CD4-positive, alpha-beta T cell treated with Interleukin-4 for 1 hour (primary cell): ENCODE measurements at regions not wholly inside any gene's neighbourhood (a gene's known extent, or its start where the extent isn't known, plus 50 kb on each side); places are given as distances from the start of the nearest gene placed in this dataset.

Experiments
- DNase-seq, 2 donors: peaks; one replicate each; pipeline ENCODE4 v3.0.0-alpha.2; 2020 to 2022

GRCh38 chr5:109945097-109945678 lies 255.5 kb downstream of the MAN2A1 start:
- no peak for DNase-seq

DNA sequence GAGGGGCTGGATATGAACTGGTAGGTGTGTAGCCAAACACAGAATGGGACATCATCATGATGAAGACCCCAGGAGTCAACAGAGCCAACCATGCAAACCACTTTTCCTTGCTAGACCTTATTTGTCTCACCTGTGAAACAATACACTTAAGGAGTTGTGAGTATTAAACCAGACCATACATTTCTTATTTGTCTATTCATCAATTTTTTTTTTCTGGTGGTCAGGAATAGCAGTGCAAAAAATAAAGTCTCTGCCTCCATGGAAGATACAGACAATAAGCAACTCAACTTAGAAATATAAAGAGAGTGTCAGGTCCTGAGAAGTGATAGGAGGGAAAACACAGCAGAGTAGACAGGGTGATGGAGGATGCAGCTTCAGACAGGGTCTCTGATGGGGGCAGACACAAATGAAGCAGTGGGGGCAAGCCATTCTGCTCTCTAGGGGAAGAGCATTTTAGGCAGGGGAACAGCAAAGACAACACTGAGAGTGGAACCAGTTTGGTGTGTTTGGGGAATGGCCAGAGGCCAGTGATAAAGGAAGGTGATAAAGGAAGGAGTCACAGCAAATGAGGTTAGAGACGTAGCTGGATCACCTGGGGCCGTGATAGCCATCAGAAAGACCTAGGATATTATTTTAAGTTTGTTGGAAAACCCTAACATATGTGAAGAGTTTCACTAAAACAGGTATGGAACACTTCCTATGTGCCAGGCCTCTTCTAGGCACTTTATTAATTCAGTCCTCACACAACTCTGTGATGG lies 256.2 kb downstream of the MAN2A1 start:
- DNase-seq: no peak

DNA sequence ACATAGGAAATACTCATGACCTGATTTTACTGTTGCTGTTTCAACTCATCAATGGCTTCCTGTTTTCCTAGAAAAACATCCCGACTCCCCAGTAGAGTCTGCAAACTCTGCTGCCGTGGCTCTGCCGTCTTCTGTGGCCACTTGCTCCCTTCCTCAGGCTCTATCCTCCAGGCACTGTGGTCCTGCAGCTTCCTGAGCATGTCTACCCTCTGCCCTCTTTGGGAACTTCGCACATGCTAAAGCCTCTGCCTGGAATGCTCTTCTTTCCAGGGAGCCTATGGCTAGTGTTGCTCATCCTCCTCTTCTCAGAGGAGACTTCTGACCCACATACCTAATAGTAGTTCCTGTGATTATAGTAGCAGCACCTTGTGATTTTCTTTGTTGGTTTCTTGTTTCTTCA lies 256.9 kb downstream of the MAN2A1 start:
- DNase-seq: no peak

DNA sequence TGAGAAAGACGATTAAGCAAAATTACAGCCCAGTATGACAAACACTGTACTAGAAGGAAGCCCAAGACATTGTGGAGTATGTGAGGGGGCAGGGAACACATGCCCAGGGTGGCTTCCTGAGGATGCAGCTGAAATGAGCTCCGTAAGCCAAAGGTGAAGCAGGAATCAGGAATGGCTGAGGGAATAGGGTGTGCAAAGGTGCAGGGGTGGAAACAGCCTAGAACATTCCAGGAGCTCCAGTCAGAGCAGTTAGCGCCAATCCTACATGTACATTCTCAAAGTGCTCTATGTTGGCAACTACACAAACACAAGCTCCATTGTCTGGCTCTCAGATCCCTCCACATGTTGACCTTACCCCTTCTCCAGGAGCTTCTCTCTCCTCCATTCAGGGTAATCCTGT lies 257.9 kb downstream of the MAN2A1 start:
- DNase-seq: no peak

GRCh38 chr5:109950634-109951033 lies 260.9 kb downstream of the MAN2A1 start:
- DNase-seq: no peak

DNA sequence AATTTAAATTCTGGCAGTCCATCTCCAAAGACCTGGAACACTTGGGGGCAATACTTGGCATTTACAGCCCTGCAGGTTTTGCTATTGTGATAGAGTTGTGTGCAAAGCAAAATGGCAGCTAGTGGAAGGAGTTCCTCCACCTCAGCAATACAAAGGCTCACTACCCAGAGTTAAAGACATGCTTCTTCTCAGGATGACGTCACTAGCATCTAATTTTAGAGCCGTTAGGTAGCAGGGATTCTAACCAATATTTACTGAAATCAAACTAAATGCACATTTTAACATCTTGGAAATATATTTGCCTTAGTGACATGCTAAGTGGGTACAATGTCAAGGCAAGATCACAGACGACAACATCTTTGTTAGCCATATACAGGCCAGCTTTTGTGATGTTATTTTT lies 261.6 kb downstream of the MAN2A1 start:
- DNase-seq: no peak

DNA sequence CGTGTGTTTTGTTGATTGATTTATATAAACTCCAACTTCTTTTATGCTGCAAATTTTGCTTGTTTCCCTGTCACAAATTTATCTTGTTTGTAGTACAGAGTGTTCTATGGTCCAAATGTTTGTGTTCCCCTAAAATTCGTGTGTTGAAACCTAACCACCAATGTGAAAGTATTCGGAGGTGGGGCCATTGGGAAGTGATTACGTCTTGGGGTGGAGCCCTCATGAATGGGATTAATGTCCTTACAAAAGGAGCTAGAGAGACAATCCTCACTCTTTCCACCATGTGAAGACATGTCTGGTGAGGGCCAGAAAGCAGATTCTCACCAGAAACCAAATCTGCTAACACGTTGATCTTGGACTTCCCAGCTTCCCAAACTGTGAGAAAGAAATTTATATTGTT lies 262.0 kb downstream of the MAN2A1 start:
- no peak for DNase-seq

GRCh38 chr5:109953761-109954160 lies 264.0 kb downstream of the MAN2A1 start:
- DNase-seq: no peak

DNA sequence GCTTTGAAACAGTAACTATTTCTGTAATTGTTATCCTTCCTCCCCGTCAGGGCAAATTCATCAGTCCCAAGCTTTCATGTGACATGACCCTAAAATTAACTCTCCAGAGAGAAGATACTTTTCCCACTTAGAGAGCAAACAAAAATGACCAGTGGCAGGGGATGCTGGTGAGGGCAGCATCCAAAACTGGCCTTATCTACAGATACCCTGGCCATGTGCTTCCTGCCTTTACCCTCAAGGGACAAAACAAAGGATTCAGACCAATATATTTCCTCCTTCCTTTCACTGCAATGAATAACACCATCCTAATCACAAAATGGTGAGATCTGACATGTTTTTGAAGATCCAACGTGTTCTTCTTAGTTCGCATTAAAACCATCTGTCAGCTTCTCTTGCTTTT lies 267.2 kb downstream of the MAN2A1 start:
- no peak for DNase-seq

GRCh38 chr5:109958082-109958481 lies 268.4 kb downstream of the MAN2A1 start:
- no peak for DNase-seq

DNA sequence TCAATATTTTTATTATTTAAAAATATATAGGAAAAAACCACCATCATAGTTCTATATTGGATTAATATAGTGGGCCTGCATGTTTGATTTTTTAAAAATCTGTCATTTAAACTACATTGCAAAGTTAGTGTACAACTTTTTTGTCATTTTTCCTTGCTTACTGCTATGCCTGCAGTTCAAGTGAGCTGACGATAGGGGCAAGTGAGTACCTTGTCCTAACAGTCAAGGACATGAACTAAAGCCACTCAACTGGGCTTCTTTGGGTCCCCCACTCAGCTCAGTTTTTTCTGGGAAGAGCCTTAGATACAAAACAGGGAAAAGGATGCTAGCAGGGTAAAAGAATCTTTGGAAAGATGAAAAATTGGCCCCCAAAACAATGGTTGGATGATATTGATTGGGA lies 269.9 kb downstream of the MAN2A1 start:
- no peak for DNase-seq

- no peak for DNase-seq
Observed at GRCh38 chr5:109961751-109962150, 272.0 kb downstream of the MAN2A1 start.

GRCh38 chr5:109962882-109963603 lies 273.3 kb downstream of the MAN2A1 start:
- no peak for DNase-seq

- DNase-seq: no peak
Observed at GRCh38 chr5:109964136-109964535, 274.4 kb downstream of the MAN2A1 start.

GRCh38 chr5:109965634-109966033 lies 275.9 kb downstream of the MAN2A1 start:
- no peak for DNase-seq

DNA sequence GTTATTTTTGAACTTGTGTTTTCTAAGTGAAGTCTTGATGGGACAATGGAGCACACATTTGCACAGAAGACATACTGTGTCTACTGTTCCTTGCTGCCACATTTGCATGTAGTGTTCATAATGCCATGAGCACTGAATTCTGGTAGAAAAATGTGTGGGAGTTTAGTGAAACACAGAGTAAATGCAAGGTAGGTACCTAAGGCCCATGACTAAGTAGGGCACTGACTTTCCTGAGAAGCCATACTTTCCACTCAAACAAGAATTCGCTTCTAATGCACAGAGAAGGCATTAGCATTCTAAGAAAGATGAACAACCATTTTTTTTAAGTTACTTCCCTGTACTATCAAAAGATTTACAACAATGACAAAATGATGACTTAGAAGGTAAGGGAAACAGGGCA lies 282.2 kb downstream of the MAN2A1 start:
- no peak for DNase-seq

- DNase-seq: no peak
Observed at GRCh38 chr5:109981979-109982378, 292.3 kb downstream of the MAN2A1 start.

- DNase-seq: no peak
Observed at GRCh38 chr5:109982966-109983534, 293.3 kb downstream of the MAN2A1 start.

DNA sequence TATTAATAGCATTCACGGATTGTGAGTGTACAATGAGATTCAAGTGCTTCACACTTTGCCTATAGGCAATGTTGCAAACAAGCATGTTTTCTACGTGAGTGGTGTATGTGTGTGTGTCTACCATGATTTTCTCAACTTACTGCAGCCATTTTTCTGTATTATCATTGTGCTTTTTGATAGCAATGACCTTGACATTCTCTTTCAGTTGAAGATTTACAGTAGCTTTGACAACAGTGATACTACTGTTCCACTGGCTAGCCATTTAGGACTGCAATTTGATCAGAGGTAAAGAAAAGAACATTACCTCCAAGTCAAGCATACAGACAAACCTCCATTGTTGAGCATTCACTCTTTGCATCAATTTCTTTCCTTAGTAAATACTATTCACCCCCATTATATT lies 297.0 kb downstream of the MAN2A1 start:
- DNase-seq: no peak

DNA sequence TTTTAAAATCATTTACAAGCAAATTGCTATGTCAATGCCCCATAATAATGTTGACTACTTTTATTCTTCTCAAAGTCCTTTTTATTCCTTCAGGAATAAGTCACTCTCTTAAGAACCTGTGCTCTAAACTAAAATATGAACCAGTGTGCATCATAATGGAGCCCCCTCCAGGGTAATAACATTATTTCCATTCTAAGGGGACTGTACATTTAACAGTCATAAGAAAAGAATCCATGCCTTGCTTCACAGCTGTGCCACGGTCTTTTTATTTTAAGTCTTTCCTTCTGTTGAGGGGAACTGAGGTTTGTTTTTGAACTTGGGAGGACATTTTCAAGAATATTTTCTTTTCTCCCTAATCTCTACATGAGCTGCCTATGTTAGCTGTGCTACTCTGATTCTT lies 297.6 kb downstream of the MAN2A1 start:
- no peak for DNase-seq

DNA sequence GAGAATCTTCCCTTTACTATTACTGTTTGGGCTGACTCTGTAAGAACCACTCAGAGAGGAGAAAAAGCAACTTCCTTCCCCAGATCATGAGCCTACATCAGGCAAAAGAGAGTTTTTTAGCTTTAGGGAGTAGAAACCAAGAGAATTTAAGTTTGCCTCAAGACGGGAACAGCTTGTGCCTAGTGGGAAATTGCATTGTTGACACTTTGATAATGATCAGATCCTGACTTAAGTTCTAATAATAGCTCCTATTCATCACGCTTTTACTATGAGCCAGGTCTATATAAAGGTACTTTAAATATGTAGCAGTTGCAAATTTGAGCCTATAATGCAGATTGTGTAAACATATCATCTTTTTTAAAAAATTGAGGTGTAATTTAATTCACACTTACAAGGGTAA lies 298.2 kb downstream of the MAN2A1 start:
- no peak for DNase-seq

- DNase-seq: no peak
Observed at GRCh38 chr5:109989161-109989560, 299.4 kb downstream of the MAN2A1 start.

DNA sequence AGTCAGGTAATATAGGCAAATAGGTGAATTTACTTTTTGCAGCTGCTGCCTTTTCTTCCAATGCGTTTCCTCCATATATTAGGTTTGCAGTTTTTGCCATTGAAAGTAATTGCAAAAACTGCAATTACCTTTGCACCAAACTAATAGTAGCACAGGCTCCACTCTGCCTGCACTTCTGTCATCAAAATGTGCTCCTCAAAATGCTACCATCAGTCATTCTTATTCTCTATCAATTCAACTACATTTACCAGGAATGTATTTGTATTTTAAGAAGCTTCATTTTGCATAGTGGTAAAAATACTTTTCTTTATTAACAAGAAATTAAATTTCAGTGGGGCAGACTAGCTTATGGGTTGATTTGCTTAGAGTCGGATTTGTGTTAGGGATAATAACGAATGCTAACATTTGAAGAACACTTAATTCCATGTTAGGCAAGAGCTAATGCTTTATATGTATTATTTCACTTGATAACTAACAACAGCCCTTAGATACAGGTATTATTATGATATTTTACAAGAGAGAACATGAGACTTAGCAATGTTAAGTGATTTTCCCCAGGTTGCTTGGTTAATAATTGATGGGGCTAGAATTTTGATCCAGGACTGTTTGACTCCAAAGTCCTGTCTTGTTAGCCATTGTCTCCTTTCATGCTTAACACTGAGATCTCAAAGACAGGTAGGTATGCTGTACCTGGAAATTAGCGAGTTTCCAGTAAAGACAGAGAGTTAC lies 300.4 kb downstream of the MAN2A1 start:
- no peak for DNase-seq
